Gastroesophageal sphincter (tissue), 4 donors: ENCODE measurements at regions not wholly inside any gene's neighbourhood (a gene's known extent, or its start where the extent isn't known, plus 50 kb on each side); places are given as distances from the start of the nearest gene placed in this dataset.

Experiments
- ATAC-seq: fragments of 150-250 bp; one replicate; pipeline ENCODE4 v1.9.1; 2016; ENCODE audit warnings: mild to moderate bottlenecking, moderate library complexity
- H3K27ac ChIP-seq, 4 donors: fragments of 200-600 bp; sonication (generic) in 3 of 4; 1 replicate in 3 of 4; 2 replicates in 1 of 4; pipeline ENCODE4 v1.5.1; 2016 to 2019
- H3K27me3 ChIP-seq: fragments of 200-600 bp; sonication (generic); one replicate; pipeline ENCODE4 v1.5.1; 2019
- H3K36me3 ChIP-seq, 2 donors: fragments of 200-600 bp; sonication (generic); one replicate each; pipeline ENCODE4 v1.5.1; 2019; ENCODE audit warnings: control low read depth in 1 of 2
- H3K4me1 ChIP-seq, 3 donors: fragments of 200-600 bp; sonication (generic); 1 replicate in 2 of 3; 2 replicates in 1 of 3; pipeline ENCODE4 v1.5.1; 2016 to 2019; ENCODE audit warnings: control low read depth in 2 of 3
- H3K4me3 ChIP-seq, 2 donors: fragments of 200-600 bp; sonication (generic); one replicate each; pipeline ENCODE4 v1.5.1; 2019; ENCODE audit warnings: mild to moderate bottlenecking in 1 of 2, moderate library complexity in 1 of 2
- H3K9me3 ChIP-seq, 3 donors: fragments of 200-600 bp; sonication (generic); one replicate each; pipeline ENCODE4 v1.5.1; 2017 to 2019; ENCODE audit warnings: control low read depth in 2 of 3
- CTCF ChIP-seq, 4 experiments: fragments of 200-600 bp in 2 of 4; fragments of 450-650 bp in 2 of 4; sonication (generic) in 1 of 4; IDR thresholded peaks; one replicate each; pipeline ENCODE4 v1.5.1; 2017 to 2019; ENCODE audit warnings: antibody characterized with exemption in 4 of 4, mild to moderate bottlenecking in 2 of 4, moderate library complexity in 2 of 4
- EP300 ChIP-seq: sonication (generic); formaldehyde crosslinking; IDR thresholded peaks from one replicate; pipeline ENCODE4 v1.6.1; 2017; ENCODE audit warnings: antibody characterized with exemption, mild to moderate bottlenecking
- POLR2A ChIP-seq, 2 donors: fragments of 450-650 bp; IDR thresholded peaks; one replicate each; pipeline ENCODE4 v1.6.1; 2017; ENCODE audit warnings: antibody characterized with exemption in 2 of 2, mild to moderate bottlenecking in 2 of 2, moderate library complexity in 1 of 2
- POLR2AphosphoS5 ChIP-seq: sonication (generic); formaldehyde crosslinking; IDR thresholded peaks from one replicate; pipeline ENCODE4 v1.6.1; 2017; ENCODE audit warnings: antibody characterized with exemption
- WGBS, 2 donors: methylation state at CpG; one replicate each; pipeline ENCODE4 v1.1.5; 2018; ENCODE audit warnings: low coverage in 1 of 2; 5-methylcytosine and 5-hydroxymethylcytosine counted together

GRCh38 chr13:48851707-48852106 is 124.0 kb upstream of the FNDC3A start:
- no peaks in the 10 kb centered on the region for H3K4me1 ChIP-seq
- no peak for ATAC-seq
- H3K9me3 ChIP-seq, result no peaks in the 10 kb centered on the region
- H3K4me3 ChIP-seq, result no peak overlapping the region
- no peak overlapping the region for H3K27ac ChIP-seq
- no peaks in the 10 kb centered on the region for H3K27me3 ChIP-seq
- 76 to 94% methylated on average over 2 of the region's 2 CpGs for WGBS, 2 donors
- TF ChIP-seq EP300 (no peak), POLR2AphosphoS5 (no peak), CTCF (IDR thresholded peaks at IDR 0.05) (no peak), POLR2A (IDR thresholded peaks at IDR 0.05) (no peak)
- H3K36me3 ChIP-seq, result no peaks in the 10 kb centered on the region

GRCh38 chr13:48852911-48853727 is 122.6 kb upstream of the FNDC3A start:
- H3K36me3 ChIP-seq, result no peaks in the 10 kb centered on the region
- no peaks in the 10 kb centered on the region for H3K4me1 ChIP-seq
- no peak overlapping the region for H3K4me3 ChIP-seq
- ATAC-seq, result no peak
- no peak overlapping the region for H3K27ac ChIP-seq
- WGBS, 2 donors, result 74 to 83% methylated on average over 4 to 8 of the region's 8 CpGs
- no peak for TF ChIP-seq POLR2AphosphoS5
- TF ChIP-seq EP300, result no peak
- no peak for TF ChIP-seq CTCF (IDR thresholded peaks at IDR 0.05)
- TF ChIP-seq POLR2A (IDR thresholded peaks at IDR 0.05), result no peak
- H3K9me3 ChIP-seq, result no peaks in the 10 kb centered on the region
- H3K27me3 ChIP-seq, result no peaks in the 10 kb centered on the region

GRCh38 chr13:48853728-48854102 is 122.0 kb upstream of the FNDC3A start:
- ATAC-seq, result no peak
- Histone ChIP-seq H3K27ac (no peak overlapping the region), H3K36me3 (no peaks in the 10 kb centered on the region), H3K27me3 (no peaks in the 10 kb centered on the region), H3K4me1 (no peaks in the 10 kb centered on the region), H3K9me3 (no peaks in the 10 kb centered on the region), H3K4me3 (no peak overlapping the region)
- 47 to 68% methylated on average over 3 to 4 of the region's 5 CpGs for WGBS, 2 donors
- TF ChIP-seq EP300, result no peak
- no peak for TF ChIP-seq POLR2A (IDR thresholded peaks at IDR 0.05)

GRCh38 chr13:48857576-48857975 is 118.1 kb upstream of the FNDC3A start:
- H3K36me3 ChIP-seq, result no peaks in the 10 kb centered on the region
- TF ChIP-seq EP300 (no peak), POLR2A (IDR thresholded peaks at IDR 0.05) (no peak), POLR2AphosphoS5 (no peak), CTCF (IDR thresholded peaks at IDR 0.05) (no peak)
- H3K27me3 ChIP-seq, result no peaks in the 10 kb centered on the region
- H3K9me3 ChIP-seq, result no peaks in the 10 kb centered on the region
- WGBS, 2 donors, result 59 to 85% methylated on average over 4 of the region's 4 CpGs
- no peaks in the 10 kb centered on the region for H3K4me1 ChIP-seq
- no peak for ATAC-seq
- no peak overlapping the region for H3K4me3 ChIP-seq
- no peak overlapping the region for H3K27ac ChIP-seq

- Histone ChIP-seq H3K9me3 (no peaks in the 10 kb centered on the region), H3K4me3 (no peak overlapping the region), H3K27me3 (no peaks in the 10 kb centered on the region), H3K36me3 (no peaks in the 10 kb centered on the region), H3K27ac (no peak overlapping the region), H3K4me1 (no peaks in the 10 kb centered on the region)
- 58 to 70% methylated on average over 3 of the region's 3 CpGs for WGBS, 2 donors
- TF ChIP-seq CTCF (IDR thresholded peaks at IDR 0.05), result no peak
- no peak for TF ChIP-seq POLR2A (IDR thresholded peaks at IDR 0.05)
- no peak for ATAC-seq
Observed at GRCh38 chr13:48858122-48858902, 117.4 kb upstream of the FNDC3A start.
